SK-N-SH (cell line): ENCODE measurements at regions not wholly inside any gene's neighbourhood (a gene's known extent, or its start where the extent isn't known, plus 50 kb on each side); places are given as distances from the start of the nearest gene placed in this dataset.

Source experiments
- CTCF ChIA-PET: fragments of 300-600, 350-600 bp; formaldehyde crosslinking; extraction: SDS; loops from one replicate; lab custom pipeline; 2021; lab: Yijun Ruan, JAX
- POLR2A ChIA-PET: fragments of 350-600 bp; sonication (Branson Sonifier 250); formaldehyde crosslinking; extraction: SDS; loops from one replicate; lab custom pipeline; 2020; ENCODE audit warnings: antibody characterized with exemption, inconsistent platforms; lab: Yijun Ruan, JAX
- DNase-seq: peaks from one replicate; pipeline ENCODE4 v3.0.0; 2012
- H2AFZ ChIP-seq: fragments of 200-600 bp; sonication (generic); 2 replicates; pipeline ENCODE4 v1.8.1; 2016; ENCODE audit warnings: antibody characterized with exemption, mild to moderate bottlenecking, low read depth
- H3F3A ChIP-seq: fragments of 200-600 bp; sonication (generic); replicated peaks from 2 replicates; pipeline ENCODE3; 2016; ENCODE audit warnings: antibody characterized with exemption, mild to moderate bottlenecking; ENCODE audit not compliant: insufficient read depth
- H3K27ac ChIP-seq, 2 experiments: fragments of 200-500 bp in 1 of 2; fragments of 200-600 bp in 1 of 2; sonication (Bioruptor generic) in 1 of 2; sonication (generic), shearing (Covaris generic) in 1 of 2; 2 replicates each; pipeline versions ENCODE4 v1.5.1 to v1.6.1; 2014 to 2016; ENCODE audit warnings: low read depth in 2 of 2, inconsistent platforms in 1 of 2, low read length in 1 of 2, mild to moderate bottlenecking in 1 of 2, mixed read lengths in 1 of 2
- H3K27me3 ChIP-seq: fragments of 200-600 bp; sonication (generic), shearing (Covaris generic); 2 replicates; pipeline ENCODE4 v1.6.1; 2016; ENCODE audit warnings: mixed run types; ENCODE audit not compliant: insufficient read depth
- H3K36me3 ChIP-seq, 2 experiments: fragments of 200-500 bp in 1 of 2; fragments of 200-600 bp in 1 of 2; sonication (Bioruptor generic) in 1 of 2; sonication (generic) in 1 of 2; replicated peaks in 1 of 2; 2 replicates each; pipeline versions ENCODE3 to v1.5.1; 2014 to 2016; ENCODE audit warnings: low read length in 1 of 2, mild to moderate bottlenecking in 1 of 2; ENCODE audit not compliant: insufficient read depth in 2 of 2, control insufficient read depth in 1 of 2
- H3K4me1 ChIP-seq, 2 experiments: fragments of 200-500 bp in 1 of 2; fragments of 200-600 bp in 1 of 2; sonication (Bioruptor generic) in 1 of 2; sonication (generic), shearing (Covaris generic) in 1 of 2; 2 replicates each; pipeline versions ENCODE4 v1.5.1 to v1.6.1; 2014 to 2016; ENCODE audit warnings: low read depth in 1 of 2, low read length in 1 of 2, mixed run types in 1 of 2; ENCODE audit not compliant: insufficient read depth in 2 of 2, control insufficient read depth in 1 of 2
- H3K4me2 ChIP-seq: fragments of 200-600 bp; sonication (generic), shearing (Covaris generic); 2 replicates; pipeline ENCODE4 v1.6.1; 2017; ENCODE audit warnings: mixed run types
- H3K4me3 ChIP-seq, 2 experiments: fragments of 200-500 bp in 1 of 2; fragments of 200-600 bp in 1 of 2; sonication (Bioruptor generic) in 1 of 2; sonication (generic), shearing (Covaris generic) in 1 of 2; 2 replicates each; pipeline versions ENCODE4 v1.5.1 to v1.8.1; 2014 to 2016; ENCODE audit warnings: low read depth in 2 of 2, inconsistent platforms in 1 of 2, low read length in 1 of 2, mild to moderate bottlenecking in 1 of 2, mixed read lengths in 1 of 2, moderate library complexity in 1 of 2
- H3K79me2 ChIP-seq: fragments of 200-600 bp; sonication (generic); 2 replicates; pipeline ENCODE4 v1.8.1; 2017; ENCODE audit warnings: mild to moderate bottlenecking; ENCODE audit not compliant: insufficient read depth
- H3K9ac ChIP-seq: fragments of 200-600 bp; sonication (generic); 2 replicates; pipeline ENCODE4 v1.6.1; 2017; ENCODE audit warnings: mixed run types
- H3K9me2 ChIP-seq: fragments of 200-600 bp; sonication (generic); 2 replicates; pipeline ENCODE4 v1.6.1; 2017; ENCODE audit warnings: mixed run types
- H3K9me3 ChIP-seq: fragments of 200-600 bp; sonication (generic); 2 replicates; pipeline ENCODE4 v1.6.1; 2017; ENCODE audit warnings: mixed run types, mild to moderate bottlenecking, moderate library complexity
- H4K20me1 ChIP-seq: fragments of 200-600 bp; sonication (generic); 2 replicates; pipeline ENCODE4 v1.6.1; 2017; ENCODE audit warnings: mild to moderate bottlenecking, mixed run types; ENCODE audit not compliant: insufficient read depth
- CHD2 ChIP-seq: fragments of 150-350 bp; IDR thresholded peaks from 2 replicates; pipeline ENCODE4 v1.6.1; 2018; ENCODE audit warnings: low read length; ENCODE audit not compliant: partially characterized antibody
- ELF1 ChIP-seq: IDR thresholded peaks from 2 replicates; pipeline ENCODE4 v1.4.0; 2012
- FOXJ3 ChIP-seq: sonication (generic); formaldehyde crosslinking; IDR thresholded peaks from 2 replicates; pipeline ENCODE4 v1.5.1; 2020; ENCODE audit warnings: mild to moderate bottlenecking, missing genetic modification reagents
- GABPA ChIP-seq: IDR thresholded peaks from 2 replicates; pipeline ENCODE4 v1.4.0; 2012; ENCODE audit warnings: low read depth, mild to moderate bottlenecking
- IRF3 ChIP-seq: fragments of 150-350 bp; IDR thresholded peaks from 2 replicates; pipeline ENCODE4 v1.6.1; 2016; ENCODE audit warnings: mild to moderate bottlenecking, low read depth, low read length
- JUND ChIP-seq: IDR thresholded peaks from 2 replicates; pipeline ENCODE4 v1.4.0; 2012
- MEF2A ChIP-seq: IDR thresholded peaks from 2 replicates; pipeline ENCODE4 v1.4.0; 2012; ENCODE audit warnings: low read depth, borderline replicate concordance
- MXI1 ChIP-seq: IDR thresholded peaks from 2 replicates; pipeline ENCODE4 v1.6.1; 2012; ENCODE audit warnings: mild to moderate bottlenecking, low read depth, low read length, improper control_type of control experiment
- RAD21 ChIP-seq: IDR thresholded peaks from 2 replicates; pipeline ENCODE4 v1.6.1; 2012; ENCODE audit warnings: mild to moderate bottlenecking, low read length
- RCOR1 ChIP-seq: fragments of 150-350 bp; IDR thresholded peaks from 2 replicates; pipeline ENCODE4 v1.6.1; 2017; ENCODE audit warnings: antibody characterized with exemption, low read length
- REST ChIP-seq: IDR thresholded peaks from 2 replicates; pipeline ENCODE4 v1.6.1; 2012; ENCODE audit warnings: mild to moderate bottlenecking, low read depth, low read length, moderate library complexity
- SMC3 ChIP-seq: IDR thresholded peaks from 2 replicates; pipeline ENCODE4 v1.6.1; 2012; ENCODE audit warnings: low read depth, low read length, improper control_type of control experiment
- TEAD4 ChIP-seq: IDR thresholded peaks from 2 replicates; pipeline ENCODE4 v1.4.0; 2012; ENCODE audit warnings: mild to moderate bottlenecking, borderline replicate concordance; ENCODE audit not compliant: insufficient read depth
- USF2 ChIP-seq: fragments of 150-350 bp; IDR thresholded peaks from 2 replicates; pipeline ENCODE4 v1.6.1; 2017; ENCODE audit warnings: antibody characterized with exemption, low read length, low read depth, borderline replicate concordance
- ZBTB33 ChIP-seq: IDR thresholded peaks from 2 replicates; pipeline ENCODE4 v1.4.0; 2012; ENCODE audit warnings: low read depth, borderline replicate concordance
- WGBS: methylation state at CpG from one replicate; pipeline ENCODE4 v1.1.6; 2017; ENCODE audit warnings: low lambda C conversion rate; 5-methylcytosine and 5-hydroxymethylcytosine counted together

- TF ChIP-seq REST, result no peak
- no peak for TF ChIP-seq FOXJ3 (CRISPR knock-in tag)
- no peak for TF ChIP-seq GABPA
- TF ChIP-seq RAD21, result no peak
- no peak for TF ChIP-seq MEF2A
- no peak for TF ChIP-seq IRF3
Measured at GRCh38 chr3:95200384-95200783, 1137.5 kb downstream of the NSUN3 start (continued).

- Histone ChIP-seq H3K9me3 (no peaks in the 10 kb centered on the region; the same call in 1 of the 2 replicates), H3K79me2 (no peaks in the 10 kb centered on the region), H3K4me1 (no peaks in the 10 kb centered on the region), H3K27ac (no peak overlapping the region), H3K4me3 (no peak overlapping the region), H3K9me2 (no peaks in the 10 kb centered on the region), H4K20me1 (no peaks in the 10 kb centered on the region), H3K27me3 (no peaks in the 10 kb centered on the region), H3F3A (no peaks in the 10 kb centered on the region), H3K4me2 (no peak overlapping the region), H3K36me3 (no peaks in the 10 kb centered on the region), H3K9ac (no peak overlapping the region), H2AFZ (no peak overlapping the region)
- no peak for DNase-seq
- 9% methylated on average over 1 of the region's 1 CpG for WGBS
- CTCF ChIA-PET, result no interaction called here
- TF ChIP-seq JUND, result no peak
- POLR2A ChIA-PET, result no interaction called here
Measured at GRCh38 chr3:95210878-95211277, 1148.0 kb downstream of the NSUN3 start.

GRCh38 chr3:95212117-95212516 is 1149.3 kb downstream of the NSUN3 start:
- ChIA-PET CTCF (interaction anchor here (0.7 kb wide), 1 partner anchor 8 kb away, joined by 3 read pairs; no protein-coding TSS in a partner anchor), POLR2A (no interaction called here)
- H3K4me2 ChIP-seq, result no peak overlapping the region
- H3K27ac ChIP-seq, result no peak overlapping the region
- TF ChIP-seq MXI1, result no peak
- TF ChIP-seq RCOR1, result no peak
- no peak for TF ChIP-seq TEAD4
- TF ChIP-seq GABPA, result no peak
- no peak for TF ChIP-seq USF2
- TF ChIP-seq IRF3, result no peak
- no peak for TF ChIP-seq ELF1
- no peak for TF ChIP-seq JUND
- no peak for TF ChIP-seq SMC3
- no peak for TF ChIP-seq CHD2
- TF ChIP-seq FOXJ3 (CRISPR knock-in tag), result no peak
- TF ChIP-seq ZBTB33, result no peak
- no peak for DNase-seq
- no peaks in the 10 kb centered on the region for H3F3A ChIP-seq
- no peaks in the 10 kb centered on the region for H3K4me1 ChIP-seq
- no peaks in the 10 kb centered on the region; the same call in 1 of the 2 replicates for H3K9me3 ChIP-seq
- H3K36me3 ChIP-seq, result no peaks in the 10 kb centered on the region
- H4K20me1 ChIP-seq, result no peaks in the 10 kb centered on the region
- 37% methylated on average over 2 of the region's 2 CpGs for WGBS
- H3K9ac ChIP-seq, result no peak overlapping the region
- H3K4me3 ChIP-seq, result no peak overlapping the region
- H2AFZ ChIP-seq, result no peak overlapping the region
- no peaks in the 10 kb centered on the region for H3K27me3 ChIP-seq
- no peaks in the 10 kb centered on the region for H3K9me2 ChIP-seq
- no peaks in the 10 kb centered on the region for H3K79me2 ChIP-seq
